ENCODE measurements at regions not wholly inside any gene's neighbourhood (a gene's known extent, or its start where the extent isn't known, plus 50 kb on each side); places are given as distances from the start of the nearest gene placed in this dataset.

GRCh38 chr2:48124592-48124991, 189.9 kb upstream of the FOXN2 start:
- H3K9ac ChIP-seq (ENCODE audit: low read length) = no peak overlapping the region
- ATAC-seq (no peak), DNase-seq (ENCODE audit: low read depth, low spot score) (no peak)
- H3K27ac ChIP-seq (ENCODE audit: low read depth, low read length) = no peak overlapping the region
- no peaks in the 10 kb centered on the region for H3K27me3 ChIP-seq (ENCODE audit: insufficient read depth, low read length)
- no peak overlapping the region for H2AFZ ChIP-seq (ENCODE audit: low read depth, low read length, poor library complexity, severe bottlenecking)
- H3K4me3 ChIP-seq (replicated peaks in 1 of 2; ENCODE audit: low read depth in 1 of 2, low read length in 2 of 2) = no peak overlapping the region
- H3K4me1 ChIP-seq (ENCODE audit: control insufficient read depth in 1 of 2, insufficient read depth in 2 of 2, low read length in 2 of 2) = no peaks in the 10 kb centered on the region
- H3K4me2 ChIP-seq (ENCODE audit: low read length) = no peak overlapping the region
- no peaks in the 10 kb centered on the region for H3K36me3 ChIP-seq (ENCODE audit: control insufficient read depth in 1 of 2, insufficient read depth in 2 of 2, low read length in 2 of 2)
- ChIA-PET POLR2A (no interaction called here), CTCF (no interaction called here), RAD21 (ENCODE audit: low non-redundant PET in 1 of 2, low total read pairs in 2 of 2, uncharacterized antibody in 2 of 2, unreplicated experiment in 2 of 2) (no interaction called here)
- BruUV-seq (replicated peaks) = no TSS peak
- H3K79me2 ChIP-seq (ENCODE audit: insufficient read depth, low read length) = no peaks in the 10 kb centered on the region
- no peaks in the 10 kb centered on the region for H4K20me1 ChIP-seq (ENCODE audit: insufficient read depth)
- TF ChIP-seq CBX3 (IDR thresholded peaks at IDR 0.05; ENCODE audit: low read depth) (no peak), MAX (IDR thresholded peaks at IDR 0.05) (no peak), SP1 (IDR thresholded peaks at IDR 0.05; ENCODE audit: low read depth) (no peak), CEBPB (IDR thresholded peaks at IDR 0.05; ENCODE audit: low read depth) (no peak), ZNF274 (IDR thresholded peaks at IDR 0.05; ENCODE audit: low read depth, low read length) (no peak), RAD21 (IDR thresholded peaks at IDR 0.05; ENCODE audit: low read depth) (no peak), FOSL1 (IDR thresholded peaks at IDR 0.05; ENCODE audit: low read depth) (no peak), ELF1 (IDR thresholded peaks at IDR 0.05; ENCODE audit: borderline replicate concordance, low read depth) (no peak), ZFX (IDR thresholded peaks at IDR 0.05) (no peak)
- TF ChIP-seq, protein P1, sequence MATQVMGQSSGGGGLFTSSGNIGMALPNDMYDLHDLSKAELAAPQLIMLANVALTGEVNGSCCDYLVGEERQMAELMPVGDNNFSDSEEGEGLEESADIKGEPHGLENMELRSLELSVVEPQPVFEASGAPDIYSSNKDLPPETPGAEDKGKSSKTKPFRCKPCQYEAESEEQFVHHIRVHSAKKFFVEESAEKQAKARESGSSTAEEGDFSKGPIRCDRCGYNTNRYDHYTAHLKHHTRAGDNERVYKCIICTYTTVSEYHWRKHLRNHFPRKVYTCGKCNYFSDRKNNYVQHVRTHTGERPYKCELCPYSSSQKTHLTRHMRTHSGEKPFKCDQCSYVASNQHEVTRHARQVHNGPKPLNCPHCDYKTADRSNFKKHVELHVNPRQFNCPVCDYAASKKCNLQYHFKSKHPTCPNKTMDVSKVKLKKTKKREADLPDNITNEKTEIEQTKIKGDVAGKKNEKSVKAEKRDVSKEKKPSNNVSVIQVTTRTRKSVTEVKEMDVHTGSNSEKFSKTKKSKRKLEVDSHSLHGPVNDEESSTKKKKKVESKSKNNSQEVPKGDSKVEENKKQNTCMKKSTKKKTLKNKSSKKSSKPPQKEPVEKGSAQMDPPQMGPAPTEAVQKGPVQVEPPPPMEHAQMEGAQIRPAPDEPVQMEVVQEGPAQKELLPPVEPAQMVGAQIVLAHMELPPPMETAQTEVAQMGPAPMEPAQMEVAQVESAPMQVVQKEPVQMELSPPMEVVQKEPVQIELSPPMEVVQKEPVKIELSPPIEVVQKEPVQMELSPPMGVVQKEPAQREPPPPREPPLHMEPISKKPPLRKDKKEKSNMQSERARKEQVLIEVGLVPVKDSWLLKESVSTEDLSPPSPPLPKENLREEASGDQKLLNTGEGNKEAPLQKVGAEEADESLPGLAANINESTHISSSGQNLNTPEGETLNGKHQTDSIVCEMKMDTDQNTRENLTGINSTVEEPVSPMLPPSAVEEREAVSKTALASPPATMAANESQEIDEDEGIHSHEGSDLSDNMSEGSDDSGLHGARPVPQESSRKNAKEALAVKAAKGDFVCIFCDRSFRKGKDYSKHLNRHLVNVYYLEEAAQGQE (IDR thresholded peaks at IDR 0.05; ENCODE audit: low read depth) = no peak
- H3K9me3 ChIP-seq (ENCODE audit: control insufficient read depth in 1 of 2, insufficient read depth in 1 of 2, low read depth in 1 of 2, low read length in 2 of 2) = no peaks in the 10 kb centered on the region
- intact Hi-C loops (cut with micrococcal nuclease) = no loop called here
- H3K9me2 ChIP-seq (ENCODE audit: insufficient read depth) = no peaks in the 10 kb centered on the region
